ENCODE measurements at regions not wholly inside any gene's neighbourhood (a gene's known extent, or its start where the extent isn't known, plus 50 kb on each side); places are given as distances from the start of the nearest gene placed in this dataset.

GRCh38 chr17:33509331-33509730 lies 216.2 kb upstream of the ASIC2 start:
- H3K27ac ChIP-seq = no peak overlapping the region

GRCh38 chr17:33511670-33512069 lies 218.6 kb upstream of the ASIC2 start:
- H3K27ac ChIP-seq = no peak overlapping the region
- TF ChIP-seq CTCF (conservative IDR thresholded peaks at IDR 0.05) = no peak
- TF ChIP-seq ZFX (IDR thresholded peaks at IDR 0.05) = no peak

More at GRCh38 chr17:33509331-33509730, 216.2 kb upstream of the ASIC2 start:
- no peak for TF ChIP-seq ZFX (IDR thresholded peaks at IDR 0.05)
- no peak for TF ChIP-seq CTCF (conservative IDR thresholded peaks at IDR 0.05)

- TF ChIP-seq CTCF (conservative IDR thresholded peaks at IDR 0.05) (no peak), ZFX (IDR thresholded peaks at IDR 0.05) (no peak)
- no peak overlapping the region for H3K27ac ChIP-seq
Measured at GRCh38 chr17:33512113-33512512, 219.0 kb upstream of the ASIC2 start.

GRCh38 chr17:33513769-33514168 lies 220.7 kb upstream of the ASIC2 start:
- TF ChIP-seq ZFX (IDR thresholded peaks at IDR 0.05) (no peak), CTCF (conservative IDR thresholded peaks at IDR 0.05) (no peak)
- no peak overlapping the region for H3K27ac ChIP-seq

- TF ChIP-seq CTCF (conservative IDR thresholded peaks at IDR 0.05) (no peak), ZFX (IDR thresholded peaks at IDR 0.05) (no peak)
- no peak overlapping the region for H3K27ac ChIP-seq
Measured at GRCh38 chr17:33514369-33514768, 221.3 kb upstream of the ASIC2 start.

GRCh38 chr17:33515974-33516373 lies 222.9 kb upstream of the ASIC2 start:
- no peak overlapping the region for H3K27ac ChIP-seq
- TF ChIP-seq CTCF (conservative IDR thresholded peaks at IDR 0.05) (no peak), ZFX (IDR thresholded peaks at IDR 0.05) (no peak)

- no peak for TF ChIP-seq CTCF (conservative IDR thresholded peaks at IDR 0.05)
- no peak for TF ChIP-seq ZFX (IDR thresholded peaks at IDR 0.05)
- H3K27ac ChIP-seq = no peak overlapping the region
Measured at GRCh38 chr17:33516645-33517044, 223.6 kb upstream of the ASIC2 start.
